ENCODE measurements at regions not wholly inside any gene's neighbourhood (a gene's known extent, or its start where the extent isn't known, plus 50 kb on each side); places are given as distances from the start of the nearest gene placed in this dataset.
"Not testable (repeated sequence)": the region's sequence is repeated elsewhere in the genome, so short reads cannot be mapped to it uniquely, and the experiment has no call there.

DNA sequence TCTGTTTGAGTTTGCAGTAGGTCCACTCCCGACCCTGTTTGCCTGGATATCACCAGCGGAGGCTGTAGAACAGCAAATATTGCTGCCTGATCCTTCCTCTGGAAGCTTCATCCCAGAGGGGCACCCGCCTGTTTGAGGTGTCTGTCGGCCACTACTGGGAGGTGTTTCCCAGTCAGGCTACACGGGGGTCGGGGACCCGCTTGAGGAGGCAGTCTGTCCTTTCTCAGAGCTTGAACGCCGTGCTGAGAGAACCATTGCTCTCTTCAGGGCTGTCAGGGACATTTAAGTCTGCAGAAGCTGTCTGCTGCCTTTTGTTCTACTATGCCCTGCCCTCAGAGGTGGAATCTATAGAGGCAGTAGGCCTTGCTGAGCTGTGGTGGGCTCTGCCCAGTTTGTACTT is 422.3 kb downstream of the CCDC85A start:
- in situ Hi-C loops (cut with HindIII; ENCODE audit: low sequenced_read_pairs) = not testable (repeated sequence)

- in situ Hi-C loops (cut with HindIII; ENCODE audit: low sequenced_read_pairs) = no loop called here
Measured at GRCh38 chr2:56613254-56613653, 429.5 kb downstream of the CCDC85A start.

GRCh38 chr2:56613920-56614319 is 430.1 kb downstream of the CCDC85A start:
- in situ Hi-C loops (cut with HindIII; ENCODE audit: low sequenced_read_pairs) = no loop called here

- in situ Hi-C loops (cut with HindIII; ENCODE audit: low sequenced_read_pairs) = no loop called here
Measured at GRCh38 chr2:56615760-56616159, 432.0 kb downstream of the CCDC85A start.

- in situ Hi-C loops (cut with HindIII; ENCODE audit: low sequenced_read_pairs) = no loop called here
Measured at GRCh38 chr2:56624181-56624580, 440.4 kb downstream of the CCDC85A start.

GRCh38 chr2:56626927-56627326 is 443.1 kb downstream of the CCDC85A start:
- in situ Hi-C loops (cut with HindIII; ENCODE audit: low sequenced_read_pairs) = no loop called here

DNA sequence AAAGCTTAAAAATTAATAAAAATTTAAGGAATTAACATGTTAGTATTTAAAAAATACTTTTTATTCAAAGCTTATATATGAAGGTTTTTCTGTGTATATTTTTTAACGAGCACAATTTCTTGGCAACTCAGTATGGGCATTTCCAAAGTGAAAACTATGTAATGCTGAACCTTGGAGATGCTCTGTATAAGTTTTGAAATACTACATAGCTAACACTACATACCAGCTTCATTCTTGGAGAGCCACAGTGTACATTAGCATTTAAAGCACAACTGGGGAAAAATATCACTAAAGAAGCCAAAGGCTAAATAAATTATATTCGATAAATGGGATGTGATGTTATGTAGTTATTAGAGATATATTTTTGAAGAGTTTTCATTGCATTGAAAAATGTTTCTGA is 446.5 kb downstream of the CCDC85A start:
- in situ Hi-C loops (cut with HindIII; ENCODE audit: low sequenced_read_pairs) = no loop called here

DNA sequence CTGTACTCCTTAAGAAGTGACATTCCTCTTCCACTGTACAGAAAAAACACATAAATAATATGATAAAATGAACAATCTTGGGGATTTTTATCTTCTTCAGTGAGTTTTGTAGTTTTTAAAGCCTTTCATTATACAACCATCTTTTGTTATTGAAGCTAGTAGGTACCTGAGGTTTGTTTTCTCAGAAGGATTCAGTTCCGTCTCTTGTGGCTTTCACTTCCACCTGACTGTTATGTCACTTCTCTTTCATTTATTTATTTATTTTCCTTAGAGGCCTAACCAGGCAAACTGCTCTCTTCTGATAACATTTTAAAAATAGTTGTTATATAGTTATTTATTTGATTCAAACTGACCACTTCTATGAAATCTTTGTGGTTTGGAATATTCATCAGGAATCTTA is 464.2 kb downstream of the CCDC85A start:
- in situ Hi-C loops (cut with HindIII; ENCODE audit: low sequenced_read_pairs) = no loop called here

DNA sequence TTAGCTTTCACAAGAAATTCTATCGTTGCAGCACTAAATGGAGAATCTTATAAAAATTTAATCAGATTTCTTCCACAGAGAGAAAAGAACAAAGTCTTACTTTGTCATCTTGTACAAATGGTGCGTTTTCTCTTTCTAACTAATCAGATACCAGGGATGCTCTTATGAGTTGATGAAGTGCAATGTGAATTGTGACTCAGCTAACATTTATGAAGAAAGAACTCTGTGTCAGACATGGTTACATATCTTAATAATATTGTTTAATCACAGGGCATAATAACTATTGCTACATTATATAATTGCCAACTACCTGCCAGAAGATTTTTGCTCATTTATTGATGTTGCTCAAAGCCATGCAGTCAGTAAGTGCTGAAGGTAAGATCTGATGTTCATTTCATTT is 465.0 kb downstream of the CCDC85A start:
- in situ Hi-C loops (cut with HindIII; ENCODE audit: low sequenced_read_pairs) = no loop called here

- in situ Hi-C loops (cut with HindIII; ENCODE audit: low sequenced_read_pairs) = no loop called here
Measured at GRCh38 chr2:56654936-56655335, 471.1 kb downstream of the CCDC85A start.

GRCh38 chr2:56656826-56657225 is 473.0 kb downstream of the CCDC85A start:
- in situ Hi-C loops (cut with HindIII; ENCODE audit: low sequenced_read_pairs) = no loop called here

GRCh38 chr2:56666777-56667176 is 483.0 kb downstream of the CCDC85A start:
- in situ Hi-C loops (cut with HindIII; ENCODE audit: low sequenced_read_pairs) = no loop called here

GRCh38 chr2:56671973-56672569 is 488.3 kb downstream of the CCDC85A start:
- in situ Hi-C loops (cut with HindIII; ENCODE audit: low sequenced_read_pairs) = no loop called here

GRCh38 chr2:56674084-56674483 is 490.3 kb downstream of the CCDC85A start:
- in situ Hi-C loops (cut with HindIII; ENCODE audit: low sequenced_read_pairs) = no loop called here

- in situ Hi-C loops (cut with HindIII; ENCODE audit: low sequenced_read_pairs) = no loop called here
Measured at GRCh38 chr2:56676966-56677365, 493.2 kb downstream of the CCDC85A start.

DNA sequence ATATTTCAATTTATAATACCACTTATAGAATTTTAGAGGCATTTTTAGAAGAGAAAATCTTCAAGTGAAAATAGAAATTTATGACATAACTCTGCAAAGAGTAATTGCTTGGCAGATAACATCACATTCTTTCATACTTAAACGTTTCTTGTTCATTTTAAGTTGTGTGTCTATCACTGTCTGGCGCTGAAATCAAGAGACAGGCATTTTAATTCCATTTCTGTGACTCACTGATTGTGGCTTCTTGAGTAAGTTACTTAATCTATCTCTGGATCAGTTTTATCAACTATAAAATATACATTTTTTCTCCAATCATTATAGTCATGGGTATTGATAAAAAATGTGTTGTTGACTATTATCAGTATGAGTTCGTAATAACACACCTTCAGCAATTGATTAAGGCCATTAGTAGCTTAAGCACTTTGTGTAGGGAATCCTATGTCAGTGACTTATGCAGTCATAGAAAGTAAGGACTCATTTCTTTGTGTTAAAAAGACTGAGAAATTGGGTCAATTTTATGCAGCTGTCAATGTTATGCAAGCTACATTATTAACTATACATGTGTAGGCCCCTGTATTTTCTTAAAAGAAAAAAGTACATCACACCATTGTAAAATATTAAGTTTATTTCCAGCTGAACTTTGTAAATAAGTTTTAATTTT is 497.3 kb downstream of the CCDC85A start:
- in situ Hi-C loops (cut with HindIII; ENCODE audit: low sequenced_read_pairs) = no loop called here

DNA sequence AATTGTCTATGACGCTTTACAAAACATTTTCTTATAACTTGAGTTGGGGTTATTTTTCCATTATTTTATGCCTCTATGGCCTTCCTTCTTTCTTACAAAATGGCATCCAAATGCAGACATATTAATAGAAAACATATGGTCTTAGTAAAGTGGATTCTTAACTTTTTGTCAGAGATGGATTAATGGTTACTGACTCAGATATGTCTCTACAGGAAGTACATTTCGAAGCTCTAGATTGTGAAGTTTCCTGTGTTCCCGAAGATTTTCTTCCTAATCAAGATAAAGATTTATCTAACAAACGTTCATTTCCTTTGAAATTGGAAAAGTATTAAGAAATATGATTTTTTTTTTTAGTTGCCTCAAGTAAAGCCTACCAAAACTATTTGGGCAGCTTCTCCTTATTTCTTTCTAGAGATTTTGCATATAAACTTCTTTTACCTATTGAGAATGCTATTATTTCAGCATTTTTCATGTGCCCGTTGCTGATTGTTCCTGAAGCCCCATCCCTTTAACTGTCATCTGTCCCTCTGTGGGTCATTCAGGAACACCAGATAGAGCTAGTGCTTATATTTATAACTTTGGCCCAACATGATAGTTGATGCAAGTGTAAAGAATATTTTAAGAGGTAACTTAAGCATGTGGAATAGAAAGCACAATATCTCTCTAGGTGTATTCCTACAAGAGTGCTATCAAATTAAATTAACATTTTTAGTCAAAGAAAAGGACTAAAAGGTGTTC is 498.0 kb downstream of the CCDC85A start:
- in situ Hi-C loops (cut with HindIII; ENCODE audit: low sequenced_read_pairs) = no loop called here

- in situ Hi-C loops (cut with HindIII; ENCODE audit: low sequenced_read_pairs) = no loop called here
Measured at GRCh38 chr2:56682397-56682760, 498.6 kb downstream of the CCDC85A start.

DNA sequence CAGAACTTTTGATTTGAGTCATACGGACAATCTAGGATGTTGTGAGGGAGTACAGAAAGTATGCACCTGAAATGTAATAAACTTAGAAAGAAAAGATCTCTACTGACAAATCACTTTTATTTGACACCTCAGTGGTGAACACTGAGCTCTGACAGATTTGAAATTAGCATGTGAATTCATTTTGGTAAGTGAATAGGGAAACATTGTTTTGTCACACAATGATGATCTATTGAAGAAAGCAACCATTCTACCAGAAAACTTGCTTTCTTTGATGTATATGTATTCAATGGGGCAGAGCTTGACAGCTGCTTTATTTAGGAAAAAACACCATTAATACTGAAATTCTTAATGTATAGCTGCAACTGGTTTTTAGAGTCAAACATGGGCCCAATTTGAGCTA is 500.5 kb downstream of the CCDC85A start:
- in situ Hi-C loops (cut with HindIII; ENCODE audit: low sequenced_read_pairs) = no loop called here

GRCh38 chr2:56685205-56685604 is 501.4 kb downstream of the CCDC85A start:
- in situ Hi-C loops (cut with HindIII; ENCODE audit: low sequenced_read_pairs) = no loop called here

GRCh38 chr2:56687169-56687568 is 503.4 kb downstream of the CCDC85A start:
- in situ Hi-C loops (cut with HindIII; ENCODE audit: low sequenced_read_pairs) = no loop called here

GRCh38 chr2:56688661-56689060 is 504.9 kb downstream of the CCDC85A start:
- in situ Hi-C loops (cut with HindIII; ENCODE audit: low sequenced_read_pairs) = no loop called here

Measured in DLD1 (cell line).